Amniotic epithelial cell (primary cell): ENCODE measurements at regions not wholly inside any gene's neighbourhood (a gene's known extent, or its start where the extent isn't known, plus 50 kb on each side); places are given as distances from the start of the nearest gene placed in this dataset.
A peak's percentile ranks its signal among the peaks of the same experiment; 100 is the strongest.

Source experiments
- DNase-seq: peaks from one replicate; pipeline ENCODE4 v3.0.0-alpha.2; 2010; ENCODE audit warnings: low read depth

- peak; percentile 63 for DNase-seq
Measured at GRCh38 chr15:95647531-95648277, 682.8 kb upstream of the NR2F2 start.

- DNase-seq: peak; percentile 22
Measured at GRCh38 chr15:95653361-95653805, 677.1 kb upstream of the NR2F2 start.

GRCh38 chr15:95655089-95655607 is 675.4 kb upstream of the NR2F2 start:
- no peak for DNase-seq

- no peak for DNase-seq
Measured at GRCh38 chr15:95656595-95656994, 673.9 kb upstream of the NR2F2 start.

- DNase-seq: no peak
Measured at GRCh38 chr15:95658799-95659198, 671.7 kb upstream of the NR2F2 start.

- DNase-seq: no peak
Measured at GRCh38 chr15:95659656-95660055, 670.8 kb upstream of the NR2F2 start.

DNA sequence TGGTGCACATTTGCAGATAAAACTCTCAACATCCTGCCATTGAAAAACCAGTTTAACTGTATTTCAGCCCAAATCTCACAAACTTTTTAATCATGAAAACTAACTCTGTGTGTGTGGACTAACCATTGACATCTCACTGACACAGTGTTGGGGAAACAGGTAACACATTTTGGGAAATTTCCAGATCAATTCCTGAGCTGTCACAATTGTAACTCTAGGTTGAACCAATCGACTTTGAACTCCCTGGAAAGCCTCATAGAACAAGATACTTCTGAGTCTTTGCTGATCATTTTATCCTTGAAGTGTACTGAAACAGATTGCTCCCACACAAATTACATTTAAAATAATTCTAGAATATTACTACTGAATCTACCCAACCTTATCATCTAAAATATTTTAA is 667.9 kb upstream of the NR2F2 start:
- DNase-seq: no peak

GRCh38 chr15:95663156-95664100 is 667.1 kb upstream of the NR2F2 start:
- DNase-seq: peak; percentile 37

GRCh38 chr15:95664450-95664849 is 666.0 kb upstream of the NR2F2 start:
- no peak for DNase-seq

- peak; percentile 47 for DNase-seq
Measured at GRCh38 chr15:95669146-95669922, 661.2 kb upstream of the NR2F2 start.

DNA sequence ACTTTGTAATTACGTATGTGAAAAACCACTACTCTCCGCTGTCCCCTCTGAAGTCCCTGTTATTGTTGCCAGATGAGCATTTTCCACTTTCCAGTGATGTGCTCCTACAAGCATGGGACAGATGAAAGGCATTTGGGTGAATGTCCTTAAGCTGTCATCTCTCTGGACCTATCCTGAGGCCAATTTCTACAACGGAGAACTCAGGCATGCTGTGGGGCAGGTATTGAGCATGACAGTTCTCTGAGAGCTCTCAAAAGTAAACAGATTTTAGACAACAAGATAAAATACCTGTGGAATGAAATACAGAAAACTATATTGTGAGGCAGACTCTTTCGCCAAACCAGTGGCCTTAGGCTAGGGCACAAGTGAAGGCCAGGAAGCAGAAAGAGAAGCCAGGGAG is 656.5 kb upstream of the NR2F2 start:
- no peak for DNase-seq

DNA sequence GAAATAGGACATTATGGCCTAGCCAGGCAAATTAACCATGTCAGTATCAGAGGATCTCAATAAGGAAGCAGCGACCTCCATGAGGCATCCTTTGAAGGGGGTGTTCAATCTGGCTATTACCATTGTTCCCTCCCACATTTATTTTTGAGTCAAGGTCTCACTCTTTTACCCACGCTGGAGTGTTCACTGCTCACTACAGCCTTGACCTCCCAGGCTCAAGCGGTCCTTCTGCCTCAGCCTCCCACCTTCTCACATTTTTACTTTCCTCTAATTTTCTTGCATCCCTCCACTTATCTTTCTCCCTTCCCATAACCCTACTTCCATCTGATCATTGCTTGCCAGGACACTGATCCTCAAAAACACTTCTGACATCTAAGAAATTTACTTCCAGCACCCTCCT is 654.0 kb upstream of the NR2F2 start:
- DNase-seq: no peak

- no peak for DNase-seq
Measured at GRCh38 chr15:95679847-95680582, 650.5 kb upstream of the NR2F2 start.

DNA sequence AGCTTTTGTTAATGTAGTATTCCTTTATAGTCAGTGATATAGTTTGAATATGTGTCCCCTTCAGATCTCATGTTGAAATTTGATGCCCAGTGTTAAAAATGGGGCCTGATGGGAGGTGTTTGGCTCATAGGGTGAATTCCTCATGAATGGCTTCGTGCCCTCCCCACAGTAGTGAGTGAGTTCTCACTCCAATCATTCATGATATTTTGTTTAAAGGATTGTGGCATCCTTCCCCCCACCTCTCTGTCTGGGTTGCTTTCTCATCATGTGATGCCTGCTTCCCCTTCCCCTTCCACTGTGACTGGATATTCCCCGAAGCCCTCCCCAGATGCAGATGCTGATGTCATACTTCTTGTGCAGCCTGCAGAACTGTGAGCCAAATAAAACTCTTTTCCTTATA is 649.8 kb upstream of the NR2F2 start:
- DNase-seq: no peak

DNA sequence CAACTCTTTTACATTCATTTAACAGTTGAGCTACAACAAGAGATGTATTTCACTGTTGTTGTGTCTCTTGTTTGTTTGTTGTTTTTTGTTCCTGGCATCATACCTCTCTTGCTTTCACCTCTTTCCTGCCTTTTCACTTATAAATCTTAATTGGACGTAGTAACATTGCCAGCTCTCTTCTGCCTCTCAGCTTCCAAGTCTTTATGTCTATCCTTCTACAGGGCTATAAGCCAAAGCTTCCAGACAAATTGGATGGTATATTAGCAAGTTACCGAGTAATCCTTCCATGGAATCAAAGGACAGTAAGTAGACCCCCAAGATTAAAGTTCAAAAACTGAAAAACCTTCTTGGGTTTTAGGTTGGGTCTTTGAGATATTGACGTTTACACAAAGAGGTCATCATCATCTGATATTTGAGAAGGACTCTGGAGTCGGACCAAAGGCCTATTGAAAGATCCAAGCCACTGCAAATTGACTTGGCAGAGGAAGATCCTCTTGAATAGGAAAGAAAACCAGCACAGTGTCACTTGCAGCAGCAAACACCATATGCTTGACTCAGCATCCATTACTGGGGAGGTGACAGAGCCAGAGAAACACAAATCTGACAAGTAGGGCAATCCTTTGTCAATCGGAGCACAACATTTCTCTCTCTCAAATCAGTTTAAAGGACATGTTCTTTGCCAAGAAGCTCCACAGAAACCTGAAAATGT is 648.5 kb upstream of the NR2F2 start:
- DNase-seq: no peak

- DNase-seq: peak; percentile 32
Measured at GRCh38 chr15:95684126-95684525, 646.4 kb upstream of the NR2F2 start.

GRCh38 chr15:95684693-95685115 is 645.8 kb upstream of the NR2F2 start:
- peak; percentile 98 for DNase-seq

- no peak for DNase-seq
Measured at GRCh38 chr15:95687061-95687460, 643.4 kb upstream of the NR2F2 start.

DNA sequence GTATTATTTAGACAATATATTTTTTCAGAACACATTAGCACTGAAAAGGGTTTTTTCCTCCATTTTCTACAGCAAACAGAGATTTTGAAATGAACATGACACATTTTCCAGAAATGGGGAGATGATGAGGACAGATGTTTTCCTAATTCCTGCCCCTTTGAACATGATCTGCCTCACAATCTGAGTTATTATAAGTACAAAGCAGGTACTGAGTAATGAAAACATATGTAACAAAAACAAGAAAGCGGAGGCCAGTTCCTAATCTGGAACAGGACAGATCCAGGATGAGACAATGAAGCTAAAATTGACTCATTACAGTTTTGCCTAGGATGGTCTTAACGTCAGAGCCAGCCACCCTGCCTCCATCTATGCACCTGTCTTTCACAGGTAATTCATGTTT is 642.8 kb upstream of the NR2F2 start:
- no peak for DNase-seq

- DNase-seq: peak; percentile 39
Measured at GRCh38 chr15:95690631-95691340, 639.7 kb upstream of the NR2F2 start.
